HepG2 (cell line): ENCODE measurements at regions not wholly inside any gene's neighbourhood (a gene's known extent, or its start where the extent isn't known, plus 50 kb on each side); places are given as distances from the start of the nearest gene placed in this dataset.

Experiments used
- ATAC-seq: fragments of 200-7000 bp; cut with Tn5 transposase; 3 replicates; pipeline ENCODE4 v1.9.1; 2020; ENCODE audit warnings: mild to moderate bottlenecking, moderate library complexity
- BruUV-seq: library from RNA; stranded (reverse); fragments of 400-500 nt; replicated peaks from 2 replicates; lab custom pipeline; 2021; lab: Mats Ljungman, UMichigan
- CTCF ChIA-PET: fragments of 300-600 bp; formaldehyde crosslinking; extraction: SDS; loops from one replicate; lab custom pipeline; 2021; ENCODE audit warnings: low total read pairs, inconsistent platforms, low intra/inter-chr PET ratio; lab: Yijun Ruan, JAX
- POLR2A ChIA-PET: fragments of 350-600 bp; sonication (Branson Sonifier 250); formaldehyde crosslinking; loops from one replicate; lab custom pipeline; 2020; ENCODE audit warnings: antibody characterized with exemption, inconsistent platforms; lab: Yijun Ruan, JAX
- DNase-seq: peaks from one replicate; pipeline ENCODE4 v3.0.0-alpha.2; 2015; ENCODE audit warnings: low spot score
- FAIRE-seq: peaks from 3 replicates; lab custom pipeline; 2011; peaks lifted over from hg19 to GRCh38; lab: Jason Lieb, UNC
- H2AFZ ChIP-seq: one replicate; pipeline ENCODE4 v1.6.1; 2011; ENCODE audit warnings: low read length, inconsistent platforms
- H3K27ac ChIP-seq: fragments of 300-600 bp; 3 replicates; pipeline ENCODE4 v1.8.0; 2011; ENCODE audit warnings: mixed run types, mild to moderate bottlenecking, mixed read lengths, low read length, inconsistent platforms; ENCODE audit not compliant: insufficient read depth; ENCODE audit errors: extremely low read length
- H3K27me3 ChIP-seq, 2 experiments: fragments of 200-600 bp in 1 of 2; 2 replicates in 1 of 2; 3 replicates in 1 of 2; pipeline versions ENCODE4 v1.6.0 to v1.8.0; 2011; ENCODE audit warnings: low read length in 2 of 2, mild to moderate bottlenecking in 2 of 2, moderate library complexity in 2 of 2, inconsistent platforms in 1 of 2; ENCODE audit not compliant: insufficient read depth in 2 of 2, control insufficient read depth in 1 of 2
- H3K36me3 ChIP-seq, 2 experiments: fragments of 200-600 bp in 1 of 2; replicated peaks in 1 of 2; 2 replicates in 1 of 2; 3 replicates in 1 of 2; pipeline versions ENCODE4 v1.5.1 to v1.8.0; 2011; ENCODE audit warnings: low read length in 2 of 2, inconsistent platforms in 1 of 2; ENCODE audit not compliant: insufficient read depth in 2 of 2, control insufficient read depth in 1 of 2
- H3K4me1 ChIP-seq: 2 replicates; pipeline ENCODE4 v1.5.1; 2012; ENCODE audit warnings: low read length, inconsistent platforms; ENCODE audit not compliant: insufficient read depth
- H3K4me2 ChIP-seq: 2 replicates; pipeline ENCODE4 v1.6.0; 2011; ENCODE audit warnings: low read depth, low read length, inconsistent platforms
- H3K4me3 ChIP-seq, 3 experiments: fragments of 200-600 bp in 1 of 3; sonication (generic), shearing (Covaris generic) in 1 of 3; replicated peaks in 1 of 3; 2 replicates each; pipeline ENCODE4 v1.5.1; 2011 to 2016; ENCODE audit warnings: low read length in 3 of 3, inconsistent platforms in 2 of 3, low read depth in 2 of 3, mild to moderate bottlenecking in 2 of 3, control low read depth in 1 of 3, mixed read lengths in 1 of 3; ENCODE audit not compliant: insufficient read depth in 1 of 3
- H3K79me2 ChIP-seq: one replicate; pipeline ENCODE4 v1.6.1; 2011; ENCODE audit warnings: low read length, inconsistent platforms; ENCODE audit not compliant: insufficient read depth
- H3K9ac ChIP-seq: 2 replicates; pipeline ENCODE4 v1.6.0; 2011; ENCODE audit warnings: mild to moderate bottlenecking, low read depth, low read length, inconsistent platforms; ENCODE audit not compliant: insufficient read depth
- H3K9me3 ChIP-seq: 2 replicates; pipeline ENCODE4 v1.5.1; 2012; ENCODE audit warnings: mild to moderate bottlenecking, low read length
- H4K20me1 ChIP-seq: 2 replicates; pipeline ENCODE4 v1.6.0; 2011; ENCODE audit warnings: inconsistent platforms, mild to moderate bottlenecking, low read length, moderate library complexity; ENCODE audit not compliant: insufficient read depth
- ARHGAP35 ChIP-seq: sonication (generic); formaldehyde crosslinking; IDR thresholded peaks from 2 replicates; pipeline ENCODE4 v1.9.0; 2022; ENCODE audit warnings: mild to moderate bottlenecking, inconsistent platforms, moderate library complexity, missing genetic modification reagents, borderline replicate concordance
- CC2D1A ChIP-seq: sonication (generic); formaldehyde crosslinking; IDR thresholded peaks from 2 replicates; pipeline ENCODE4 v1.8.1; 2023; ENCODE audit warnings: mild to moderate bottlenecking, missing genetic modification reagents
- DMAP1 ChIP-seq: IDR thresholded peaks from 2 replicates; pipeline ENCODE4 v1.6.1; 2016
- EEA1 ChIP-seq: sonication (generic); formaldehyde crosslinking; IDR thresholded peaks from 2 replicates; pipeline ENCODE4 v1.5.1; 2020; ENCODE audit warnings: mild to moderate bottlenecking, missing genetic modification reagents, borderline replicate concordance
- FLYWCH1 ChIP-seq: sonication (generic); formaldehyde crosslinking; IDR thresholded peaks from 2 replicates; pipeline ENCODE4 v1.8.1; 2023; ENCODE audit warnings: mild to moderate bottlenecking, missing genetic modification reagents
- FOXA1 ChIP-seq, 2 experiments: fragments of 450-650 bp in 1 of 2; sonication (generic) in 1 of 2; formaldehyde crosslinking in 1 of 2; IDR thresholded peaks; 2 replicates each; pipeline versions ENCODE4 v1.4.0 to v1.6.1; 2016 to 2020; ENCODE audit warnings: missing genetic modification reagents in 1 of 2
- HDAC2 ChIP-seq: sonication (generic); formaldehyde crosslinking; IDR thresholded peaks from 2 replicates; pipeline ENCODE4 v1.4.0; 2020; ENCODE audit warnings: missing genetic modification reagents
- HNRNPH1 ChIP-seq: fragments of 200-400 bp; formaldehyde crosslinking; optimal IDR thresholded peaks from 2 replicates; pipeline ENCODE3; 2017; ENCODE audit warnings: mild to moderate bottlenecking, low read depth, low read length
- MEF2D ChIP-seq: sonication (generic); formaldehyde crosslinking; IDR thresholded peaks from 2 replicates; pipeline ENCODE4 v1.5.1; 2020; ENCODE audit warnings: mild to moderate bottlenecking, missing genetic modification reagents
- SMARCE1 ChIP-seq: fragments of 450-650 bp; IDR thresholded peaks from 2 replicates; pipeline ENCODE4 v1.6.1; 2017; ENCODE audit warnings: borderline replicate concordance
- TBL1XR1 ChIP-seq: fragments of 150-350 bp; IDR thresholded peaks from 2 replicates; pipeline ENCODE4 v1.6.1; 2014; ENCODE audit warnings: borderline replicate concordance, low read length; ENCODE audit not compliant: partially characterized antibody
- ZFP36L2 ChIP-seq: sonication (generic); formaldehyde crosslinking; IDR thresholded peaks from 2 replicates; pipeline ENCODE4 v1.4.0; 2020; ENCODE audit warnings: missing genetic modification reagents
- ZNF543 ChIP-seq: sonication (generic); formaldehyde crosslinking; IDR thresholded peaks from 2 replicates; pipeline ENCODE4 v1.4.0; 2020; ENCODE audit warnings: mild to moderate bottlenecking, missing genetic modification reagents
- ZNF598 ChIP-seq: sonication (generic); formaldehyde crosslinking; IDR thresholded peaks from 2 replicates; pipeline ENCODE4 v1.5.1; 2020; ENCODE audit warnings: mild to moderate bottlenecking, missing genetic modification reagents, borderline replicate concordance
- ZNF709 ChIP-seq: sonication (generic); formaldehyde crosslinking; IDR thresholded peaks from 2 replicates; pipeline ENCODE4 v1.5.0; 2020; ENCODE audit warnings: mild to moderate bottlenecking, missing genetic modification reagents
- ZSCAN21 ChIP-seq: sonication (generic); formaldehyde crosslinking; IDR thresholded peaks from 2 replicates; pipeline ENCODE4 v1.8.0; 2022; ENCODE audit warnings: mild to moderate bottlenecking, missing genetic modification reagents, moderate library complexity, borderline replicate concordance
- ZSCAN29 ChIP-seq: sonication (generic); formaldehyde crosslinking; conservative IDR thresholded peaks from 2 replicates; pipeline ENCODE4 v1.4.0; 2020; ENCODE audit warnings: mild to moderate bottlenecking, missing genetic modification reagents
- WGBS: methylation state at CpG from one replicate; pipeline ENCODE4 v1.1.6; 2017; ENCODE audit warnings: low lambda C conversion rate; 5-methylcytosine and 5-hydroxymethylcytosine counted together
- in situ Hi-C: cut with HindIII; loops from 2 replicates; pipeline ENCODE4 v1.10.0; 2017; ENCODE audit warnings: low pct_unique_long_range_greater_than_20kb; ENCODE audit not compliant: extremely low pct_ligation_motif_present
- intact Hi-C: fragments of 100-400 bp; cut with micrococcal nuclease; formaldehyde crosslinking; loops from one replicate; pipeline ENCODE4 v1.10.0; 2022; ENCODE audit not compliant: unreplicated experiment
- TF ChIP-seq, protein P1 (sequence below): sonication (generic); formaldehyde crosslinking; IDR thresholded peaks from 2 replicates; pipeline ENCODE4 v1.5.0; 2020; ENCODE audit warnings: mild to moderate bottlenecking, missing genetic modification reagents
- TF ChIP-seq, protein P2 (sequence below): sonication (generic); formaldehyde crosslinking; IDR thresholded peaks from 2 replicates; pipeline ENCODE4 v1.8.1; 2023; ENCODE audit warnings: missing genetic modification reagents, mild to moderate bottlenecking, borderline replicate concordance

DNA sequence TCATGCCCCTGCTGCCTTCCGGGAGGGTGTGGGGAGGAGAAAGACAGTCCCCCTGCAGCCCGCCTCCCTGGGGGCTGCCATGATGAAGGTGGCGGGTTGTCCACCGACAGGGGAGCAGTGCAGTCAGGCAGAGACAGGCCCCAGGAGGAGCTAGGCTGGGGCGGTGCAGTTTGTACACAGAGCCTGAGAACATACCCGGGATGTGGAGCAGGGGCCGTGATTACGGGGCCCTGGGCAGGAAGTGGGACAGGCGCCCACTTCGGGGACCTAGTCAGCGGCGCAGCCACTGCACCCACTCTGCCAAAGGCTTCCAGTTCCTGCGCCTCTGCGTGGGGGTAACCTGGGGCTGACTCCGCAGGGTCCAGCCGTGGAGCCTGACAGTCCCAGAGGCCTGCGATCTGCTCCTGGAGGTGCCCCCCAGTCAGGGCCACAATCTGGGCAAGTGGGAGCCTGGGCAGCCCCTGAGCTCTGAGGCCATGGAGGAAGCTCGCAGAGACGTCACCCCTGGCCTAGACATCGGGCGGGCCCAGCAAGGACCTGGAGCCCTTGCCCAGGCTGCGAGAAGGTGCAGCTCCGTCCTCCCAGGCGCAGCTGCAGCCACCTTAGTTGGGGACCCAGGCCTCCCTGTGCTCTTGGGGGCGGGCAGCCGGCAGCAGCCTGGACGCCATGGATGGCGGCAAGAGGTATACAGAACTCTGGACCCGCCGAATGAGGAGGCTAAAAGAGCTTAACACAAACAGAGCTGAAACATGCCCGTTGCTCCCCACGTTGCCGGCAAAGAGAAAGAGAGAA, 1356.8 kb downstream of the XPNPEP1 start:
- Histone ChIP-seq H3K9ac (no peak overlapping the region), H3K9me3 (peaks cover 28% of the 10 kb centered on the region), H3K36me3 (no peaks in the 10 kb centered on the region), H3K4me2 (no peak overlapping the region), H3K79me2 (no peaks in the 10 kb centered on the region), H2AFZ (no peak overlapping the region), H3K27me3 (no peaks in the 10 kb centered on the region), H3K4me1 (no peaks in the 10 kb centered on the region), H4K20me1 (no peaks in the 10 kb centered on the region), H3K4me3 (no peak overlapping the region), H3K27ac (no peak overlapping the region)
- BruUV-seq: no TSS peak
- intact Hi-C loops: no loop called here
- CTCF ChIA-PET: no interaction called here
- FAIRE-seq (no peak), ATAC-seq (no peak), DNase-seq (no peak)
- in situ Hi-C loops: no loop called here
- TF ChIP-seq ZNF543 (CRISPR knock-in tag) (no peak), ZSCAN29 (no peak)
- WGBS: 56% methylated on average over 13 of the region's 33 CpGs
- POLR2A ChIA-PET: no interaction called here

- H3K36me3 ChIP-seq: no peaks in the 10 kb centered on the region
- ChIA-PET CTCF (no interaction called here), POLR2A (no interaction called here)
- intact Hi-C loops (no loop called here), in situ Hi-C loops (no loop called here)
- H3K79me2 ChIP-seq: no peaks in the 10 kb centered on the region
- BruUV-seq: no TSS peak
- DNase-seq (no peak), ATAC-seq (no peak), FAIRE-seq (no peak)
- no peaks in the 10 kb centered on the region for H4K20me1 ChIP-seq
- no peak overlapping the region for H3K4me2 ChIP-seq
- H3K4me3 ChIP-seq: no peak overlapping the region
- no peak overlapping the region for H3K9ac ChIP-seq
- no peaks in the 10 kb centered on the region for H3K4me1 ChIP-seq
- H3K27ac ChIP-seq: no peak overlapping the region
- peaks cover 34% of the 10 kb centered on the region for H3K9me3 ChIP-seq
- no peak overlapping the region for H2AFZ ChIP-seq
- H3K27me3 ChIP-seq: no peaks in the 10 kb centered on the region
- no peak for TF ChIP-seq FOXA1 (IDR thresholded peaks at IDR 0.05)
- no peak for TF ChIP-seq FOXA1 (CRISPR knock-in tag; IDR thresholded peaks at IDR 0.05)
- TF ChIP-seq FLYWCH1 (CRISPR knock-in tag): no peak
- TF ChIP-seq ZSCAN21 (CRISPR knock-in tag): no peak
- TF ChIP-seq ARHGAP35 (CRISPR knock-in tag): no peak
- no peak for TF ChIP-seq CC2D1A (CRISPR knock-in tag)
- TF ChIP-seq ZNF709 (CRISPR knock-in tag): no peak
- TF ChIP-seq ZNF598 (CRISPR knock-in tag): no peak
- no peak for TF ChIP-seq HNRNPH1
- TF ChIP-seq MEF2D (CRISPR knock-in tag): no peak
- TF ChIP-seq, protein P1, sequence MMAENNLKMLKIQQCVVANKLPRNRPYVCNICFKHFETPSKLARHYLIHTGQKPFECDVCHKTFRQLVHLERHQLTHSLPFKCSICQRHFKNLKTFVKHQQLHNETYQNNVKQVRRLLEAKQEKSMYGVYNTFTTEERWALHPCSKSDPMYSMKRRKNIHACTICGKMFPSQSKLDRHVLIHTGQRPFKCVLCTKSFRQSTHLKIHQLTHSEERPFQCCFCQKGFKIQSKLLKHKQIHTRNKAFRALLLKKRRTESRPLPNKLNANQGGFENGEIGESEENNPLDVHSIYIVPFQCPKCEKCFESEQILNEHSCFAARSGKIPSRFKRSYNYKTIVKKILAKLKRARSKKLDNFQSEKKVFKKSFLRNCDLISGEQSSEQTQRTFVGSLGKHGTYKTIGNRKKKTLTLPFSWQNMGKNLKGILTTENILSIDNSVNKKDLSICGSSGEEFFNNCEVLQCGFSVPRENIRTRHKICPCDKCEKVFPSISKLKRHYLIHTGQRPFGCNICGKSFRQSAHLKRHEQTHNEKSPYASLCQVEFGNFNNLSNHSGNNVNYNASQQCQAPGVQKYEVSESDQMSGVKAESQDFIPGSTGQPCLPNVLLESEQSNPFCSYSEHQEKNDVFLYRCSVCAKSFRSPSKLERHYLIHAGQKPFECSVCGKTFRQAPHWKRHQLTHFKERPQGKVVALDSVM: no peak
- no peak for TF ChIP-seq HDAC2 (CRISPR knock-in tag)
- TF ChIP-seq EEA1 (CRISPR knock-in tag): no peak
- no peak for TF ChIP-seq TBL1XR1
- no peak for TF ChIP-seq ZFP36L2 (CRISPR knock-in tag)
- no peak for TF ChIP-seq DMAP1
- TF ChIP-seq, protein P2, sequence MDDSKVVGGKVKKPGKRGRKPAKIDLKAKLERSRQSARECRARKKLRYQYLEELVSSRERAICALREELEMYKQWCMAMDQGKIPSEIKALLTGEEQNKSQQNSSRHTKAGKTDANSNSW: no peak
- TF ChIP-seq SMARCE1: no peak
Measured at GRCh38 chr10:108562105-108562504, 1361.2 kb downstream of the XPNPEP1 start.
